GM13977 (cell line): ENCODE measurements at regions not wholly inside any gene's neighbourhood (a gene's known extent, or its start where the extent isn't known, plus 50 kb on each side); places are given as distances from the start of the nearest gene placed in this dataset.
"Not testable (repeated sequence)": the region's sequence is repeated elsewhere in the genome, so short reads cannot be mapped to it uniquely, and the experiment has no call there.

Experiments
- DNase-seq: peaks from one replicate; pipeline ENCODE4 v3.0.0; 2012; ENCODE audit warnings: low spot score
- in situ Hi-C: fragments of 300-500 bp; cut with MboI; formaldehyde crosslinking; loops from one replicate; pipeline ENCODE4 v1.12.0; 2022; ENCODE audit warnings: low sequenced_read_pairs, low pct_unique_long_range_greater_than_20kb, mixed read lengths, inconsistent platforms; ENCODE audit not compliant: unreplicated experiment
- TF ChIP-seq, protein P1 (sequence below): IDR thresholded peaks from 2 replicates; pipeline ENCODE4 v1.5.1; 2012; ENCODE audit warnings: mild to moderate bottlenecking, control low read depth; ENCODE audit not compliant: insufficient read depth; ENCODE audit errors: extremely low read depth, missing control alignments

DNA sequence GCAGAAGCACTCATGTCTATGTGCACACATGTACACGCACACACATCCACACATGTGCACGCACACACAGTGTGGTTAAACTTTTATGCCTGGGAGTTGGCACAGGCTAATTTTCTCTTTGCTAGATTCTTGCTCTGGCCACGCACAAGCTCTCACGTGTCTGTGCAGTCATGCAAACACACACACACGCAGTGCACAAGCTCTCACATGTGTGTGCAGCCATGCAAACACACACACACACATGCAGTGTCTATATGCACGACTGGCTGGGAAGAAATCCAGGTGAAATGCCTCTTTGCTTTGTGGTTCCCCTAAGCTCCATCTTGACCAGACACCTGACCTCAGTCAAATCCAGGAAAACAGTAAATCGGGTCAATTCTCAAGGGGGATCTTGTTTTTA, 138.0 kb downstream of the SHOX start:
- in situ Hi-C loops: no loop called here
- TF ChIP-seq, protein P1, sequence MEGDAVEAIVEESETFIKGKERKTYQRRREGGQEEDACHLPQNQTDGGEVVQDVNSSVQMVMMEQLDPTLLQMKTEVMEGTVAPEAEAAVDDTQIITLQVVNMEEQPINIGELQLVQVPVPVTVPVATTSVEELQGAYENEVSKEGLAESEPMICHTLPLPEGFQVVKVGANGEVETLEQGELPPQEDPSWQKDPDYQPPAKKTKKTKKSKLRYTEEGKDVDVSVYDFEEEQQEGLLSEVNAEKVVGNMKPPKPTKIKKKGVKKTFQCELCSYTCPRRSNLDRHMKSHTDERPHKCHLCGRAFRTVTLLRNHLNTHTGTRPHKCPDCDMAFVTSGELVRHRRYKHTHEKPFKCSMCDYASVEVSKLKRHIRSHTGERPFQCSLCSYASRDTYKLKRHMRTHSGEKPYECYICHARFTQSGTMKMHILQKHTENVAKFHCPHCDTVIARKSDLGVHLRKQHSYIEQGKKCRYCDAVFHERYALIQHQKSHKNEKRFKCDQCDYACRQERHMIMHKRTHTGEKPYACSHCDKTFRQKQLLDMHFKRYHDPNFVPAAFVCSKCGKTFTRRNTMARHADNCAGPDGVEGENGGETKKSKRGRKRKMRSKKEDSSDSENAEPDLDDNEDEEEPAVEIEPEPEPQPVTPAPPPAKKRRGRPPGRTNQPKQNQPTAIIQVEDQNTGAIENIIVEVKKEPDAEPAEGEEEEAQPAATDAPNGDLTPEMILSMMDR: no peak
- no peak for DNase-seq

DNA sequence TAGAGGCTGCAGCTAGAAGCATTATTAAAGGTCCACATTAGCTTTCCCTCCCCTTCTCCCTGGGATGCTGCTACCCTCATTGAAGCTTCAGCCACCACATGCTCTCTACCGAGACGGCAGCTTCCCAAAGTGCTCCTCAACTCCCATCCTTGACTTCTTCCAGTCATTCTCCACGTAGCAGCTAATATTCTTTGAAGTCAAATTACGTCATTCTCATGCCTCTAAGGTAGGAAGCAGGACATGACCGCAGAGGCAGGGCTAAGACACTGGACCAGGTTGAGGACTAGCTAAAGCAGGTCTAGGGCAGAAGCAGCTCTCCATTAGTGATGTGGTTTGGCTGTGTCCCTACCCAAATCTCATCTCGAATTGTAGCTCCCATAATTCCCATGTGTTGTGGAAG, 128.3 kb downstream of the SHOX start:
- TF ChIP-seq, protein P1: no peak
- in situ Hi-C loops: no loop called here
- DNase-seq: no peak

DNA sequence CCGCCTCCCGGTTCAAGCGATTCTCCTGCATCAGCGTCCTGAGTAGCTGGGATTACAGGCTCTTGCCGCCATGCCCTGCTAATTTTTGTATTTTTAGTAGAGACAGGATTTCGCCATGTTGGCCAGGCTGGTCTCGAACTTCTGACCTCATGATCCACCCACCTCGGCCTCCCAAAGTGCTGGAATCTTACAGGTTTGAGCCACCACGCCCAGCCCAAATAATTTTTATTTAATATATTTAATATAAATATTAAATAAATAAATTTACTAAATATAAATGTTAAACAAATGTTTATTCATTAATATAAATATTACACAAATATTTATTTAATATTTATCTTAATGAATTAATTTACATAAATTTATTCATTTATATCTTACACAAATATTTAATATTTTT, 120.2 kb downstream of the SHOX start:
- DNase-seq: no peak
- TF ChIP-seq, protein P1: no peak
- in situ Hi-C loops: no loop called here

DNA sequence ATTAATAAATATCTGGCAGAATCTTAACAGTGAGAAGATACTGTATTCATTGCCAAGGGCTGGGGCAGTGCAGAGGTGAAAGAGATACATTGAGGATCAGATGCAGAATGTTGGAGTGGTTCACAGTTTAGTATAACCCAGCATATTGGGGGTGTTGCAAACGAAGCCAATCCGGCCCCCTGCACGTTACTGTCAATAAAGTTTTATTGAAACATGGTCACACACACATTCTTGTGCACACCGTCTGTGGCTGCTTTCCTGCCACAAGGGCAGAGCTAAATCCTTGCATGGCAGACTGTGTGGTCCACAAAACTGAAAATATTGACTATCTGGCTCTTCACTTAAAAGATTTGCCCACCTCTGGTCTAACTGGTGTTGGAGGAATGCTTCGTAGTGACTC, 119.7 kb downstream of the SHOX start:
- TF ChIP-seq, protein P1: no peak
- no peak for DNase-seq
- in situ Hi-C loops: no loop called here

DNA sequence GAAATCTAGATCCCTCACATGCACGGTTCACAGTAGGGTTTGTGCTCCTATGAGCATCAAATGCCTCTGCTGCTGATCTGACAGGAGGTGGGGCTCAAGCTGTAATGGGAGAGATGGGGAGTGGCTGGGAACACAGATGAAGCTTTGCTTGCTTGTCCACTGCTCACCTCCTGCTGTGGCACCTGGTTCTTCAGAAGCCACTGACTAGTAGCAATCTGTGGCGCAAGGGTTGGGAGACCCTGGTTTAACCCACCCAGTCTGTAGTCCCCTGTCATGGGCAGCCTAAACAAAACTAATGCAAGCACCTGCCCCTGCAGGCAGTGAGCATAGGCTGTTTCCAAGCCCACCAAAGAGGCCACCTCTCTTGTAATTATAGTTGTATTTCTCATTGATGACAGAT, 116.6 kb downstream of the SHOX start:
- in situ Hi-C loops: no loop called here
- TF ChIP-seq, protein P1: no peak
- DNase-seq: no peak

DNA sequence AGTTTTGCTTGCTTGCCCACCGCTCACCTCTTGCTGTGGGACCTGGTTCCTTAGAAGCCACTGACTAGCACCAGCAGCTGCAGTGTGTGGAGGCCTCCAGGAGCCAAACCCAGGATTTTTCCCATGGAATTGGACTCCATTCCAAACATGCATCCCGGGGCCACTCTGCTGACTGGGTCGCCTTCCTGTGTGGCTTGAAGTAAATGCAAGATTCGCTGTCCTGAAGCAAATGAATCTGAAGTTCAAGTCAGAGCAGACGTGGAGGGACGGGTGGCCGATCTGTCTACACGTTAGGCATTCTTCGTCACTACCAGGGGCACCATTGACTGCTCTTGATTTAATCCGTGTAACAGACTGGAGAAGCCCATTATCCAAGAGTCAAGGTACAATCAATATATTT, 109.0 kb downstream of the SHOX start:
- DNase-seq: no peak
- TF ChIP-seq, protein P1: no peak
- in situ Hi-C loops: no loop called here

DNA sequence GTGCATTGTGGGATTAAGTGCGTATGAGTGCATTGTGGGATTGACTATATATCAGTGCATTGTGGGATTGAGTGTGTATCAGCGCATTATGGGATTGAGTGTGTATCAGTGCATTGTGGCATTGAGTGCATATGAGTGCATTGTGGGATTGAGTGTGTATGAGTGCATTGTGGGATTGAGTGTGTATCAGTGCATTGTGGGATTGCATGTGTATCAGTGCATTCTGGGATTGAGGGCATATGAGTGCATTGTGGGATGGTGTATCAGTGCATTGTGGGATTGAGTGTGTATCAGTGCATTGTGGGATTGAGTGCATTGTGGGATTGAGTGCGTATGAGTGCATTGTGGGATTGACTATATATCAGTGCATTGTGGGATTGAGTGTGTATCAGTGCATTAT, 106.4 kb downstream of the SHOX start:
- in situ Hi-C loops: not testable (repeated sequence)

More for the DNA sequence above, 106.4 kb downstream of the SHOX start:
- not testable (repeated sequence) for DNase-seq
